Midbrain (tissue), 1 donor: ENCODE measurements at regions not wholly inside any gene's neighbourhood (a gene's known extent, or its start where the extent isn't known, plus 50 kb on each side); places are given as distances from the start of the nearest gene placed in this dataset.

Source experiments
- DNase-seq: peaks from one replicate; lab custom pipeline; 2025; lab: John Stamatoyannopoulos, UW

- no peak for DNase-seq
Measured at GRCh38 chr13:55467476-55467875, 1673.2 kb upstream of the PRR20A start.

- no peak for DNase-seq
Measured at GRCh38 chr13:55483626-55484158, 1657.0 kb upstream of the PRR20A start.

- no peak for DNase-seq
Measured at GRCh38 chr13:55493297-55493696, 1647.4 kb upstream of the PRR20A start.

- no peak for DNase-seq
Measured at GRCh38 chr13:55497486-55497885, 1643.2 kb upstream of the PRR20A start.

- no peak for DNase-seq
Measured at GRCh38 chr13:55500694-55501093, 1640.0 kb upstream of the PRR20A start.

GRCh38 chr13:55516610-55517009 is 1624.1 kb upstream of the PRR20A start:
- DNase-seq = no peak

- DNase-seq = no peak
Measured at GRCh38 chr13:55517312-55517711, 1623.4 kb upstream of the PRR20A start.

- no peak for DNase-seq
Measured at GRCh38 chr13:55528434-55528833, 1612.3 kb upstream of the PRR20A start.

GRCh38 chr13:55534306-55534705 is 1606.4 kb upstream of the PRR20A start:
- DNase-seq = no peak

GRCh38 chr13:55538424-55538823 is 1602.3 kb upstream of the PRR20A start:
- no peak for DNase-seq

- no peak for DNase-seq
Measured at GRCh38 chr13:55543053-55543452, 1597.7 kb upstream of the PRR20A start.

GRCh38 chr13:55550624-55551023 is 1590.1 kb upstream of the PRR20A start:
- no peak for DNase-seq

- no peak for DNase-seq
Measured at GRCh38 chr13:55553701-55554100, 1587.0 kb upstream of the PRR20A start.

GRCh38 chr13:55554741-55555140 is 1586.0 kb upstream of the PRR20A start:
- no peak for DNase-seq

GRCh38 chr13:55560331-55560730 is 1580.4 kb upstream of the PRR20A start:
- no peak for DNase-seq

GRCh38 chr13:55563267-55563666 is 1577.5 kb upstream of the PRR20A start:
- no peak for DNase-seq

- DNase-seq = no peak
Measured at GRCh38 chr13:55566334-55566733, 1574.4 kb upstream of the PRR20A start.

GRCh38 chr13:55566779-55567178 is 1573.9 kb upstream of the PRR20A start:
- no peak for DNase-seq

GRCh38 chr13:55567721-55568625 is 1572.7 kb upstream of the PRR20A start:
- DNase-seq = no peak

- no peak for DNase-seq
Measured at GRCh38 chr13:55569082-55569481, 1571.6 kb upstream of the PRR20A start.

- no peak for DNase-seq
Measured at GRCh38 chr13:55569514-55569913, 1571.2 kb upstream of the PRR20A start.

GRCh38 chr13:55570371-55570770 is 1570.3 kb upstream of the PRR20A start:
- no peak for DNase-seq

GRCh38 chr13:55571237-55571867 is 1569.4 kb upstream of the PRR20A start:
- no peak for DNase-seq
